Thoracic aorta (tissue), 2 donors: ENCODE measurements at regions not wholly inside any gene's neighbourhood (a gene's known extent, or its start where the extent isn't known, plus 50 kb on each side); places are given as distances from the start of the nearest gene placed in this dataset.

Experiments used
- ATAC-seq: fragments of 150-250 bp; one replicate; pipeline ENCODE4 v1.8.0; 2017; ENCODE audit warnings: low read depth; ENCODE audit not compliant: insufficient number of reproducible peaks, low FRiP score
- DNase-seq: peaks from one replicate; pipeline ENCODE4 v3.0.0-alpha.2; 2020; ENCODE audit warnings: low spot score
- H3K27ac ChIP-seq, 2 donors: fragments of 200-600 bp; sonication (generic); 1 replicate in 1 of 2; 2 replicates in 1 of 2; pipeline ENCODE4 v1.5.1; 2016; ENCODE audit warnings: mild to moderate bottlenecking in 2 of 2, moderate library complexity in 2 of 2
- H3K27me3 ChIP-seq: fragments of 200-600 bp; sonication (generic); replicated peaks from 2 replicates; pipeline ENCODE4 v1.6.0; 2016; ENCODE audit warnings: mild to moderate bottlenecking; ENCODE audit not compliant: insufficient read depth
- H3K36me3 ChIP-seq: fragments of 200-600 bp; sonication (generic); one replicate; pipeline ENCODE4 v1.5.1; 2016
- H3K4me1 ChIP-seq, 2 donors: fragments of 200-600 bp; sonication (generic); 1 replicate in 1 of 2; 2 replicates in 1 of 2; pipeline versions ENCODE4 v1.5.1 to v1.6.0; 2016; ENCODE audit warnings: low read depth in 2 of 2, mild to moderate bottlenecking in 1 of 2; ENCODE audit not compliant: control insufficient read depth in 1 of 2
- H3K4me3 ChIP-seq: fragments of 200-600 bp; sonication (generic); 2 replicates; pipeline ENCODE4 v1.5.1; 2016; ENCODE audit warnings: mild to moderate bottlenecking
- H3K9me3 ChIP-seq: fragments of 200-600 bp; sonication (generic); 2 replicates; pipeline ENCODE4 v1.5.1; 2016
- CTCF ChIP-seq: fragments of 200-600 bp; sonication (generic); IDR thresholded peaks from one replicate; pipeline ENCODE4 v1.5.1; 2019; ENCODE audit warnings: antibody characterized with exemption

- H3K27me3 ChIP-seq = no peaks in the 10 kb centered on the region
- ATAC-seq (no peak), DNase-seq (no peak)
- no peaks in the 10 kb centered on the region for H3K36me3 ChIP-seq
- H3K27ac ChIP-seq = no peak overlapping the region
- no peaks in the 10 kb centered on the region for H3K4me1 ChIP-seq
- no peak for TF ChIP-seq CTCF
- H3K9me3 ChIP-seq = no peaks in the 10 kb centered on the region
- H3K4me3 ChIP-seq = no peak overlapping the region
Measured at GRCh38 chr6:164757451-164757850, 552.0 kb downstream of the C6orf118 start.

GRCh38 chr6:164756723-164757122 lies 552.7 kb downstream of the C6orf118 start:
- DNase-seq = no peak
- no peak for TF ChIP-seq CTCF
- Histone ChIP-seq H3K4me3 (no peak overlapping the region), H3K9me3 (no peaks in the 10 kb centered on the region), H3K4me1 (no peaks in the 10 kb centered on the region), H3K27me3 (no peaks in the 10 kb centered on the region), H3K36me3 (no peaks in the 10 kb centered on the region), H3K27ac (no peak overlapping the region)
- no peak for ATAC-seq

- no peak for TF ChIP-seq CTCF
- no peak overlapping the region for H3K27ac ChIP-seq
- no peak for ATAC-seq
- H3K4me3 ChIP-seq = no peak overlapping the region
- H3K4me1 ChIP-seq = no peaks in the 10 kb centered on the region
- H3K27me3 ChIP-seq = no peaks in the 10 kb centered on the region
- H3K36me3 ChIP-seq = no peaks in the 10 kb centered on the region
- no peaks in the 10 kb centered on the region for H3K9me3 ChIP-seq
- DNase-seq = no peak
Measured at GRCh38 chr6:164756142-164756541, 553.3 kb downstream of the C6orf118 start.

- TF ChIP-seq CTCF = no peak
- DNase-seq = no peak
- H3K4me3 ChIP-seq = no peak overlapping the region
- no peak for ATAC-seq
- peaks cover 0 to 6% of the 10 kb centered on the region in 2 donors for H3K4me1 ChIP-seq
- H3K36me3 ChIP-seq = no peaks in the 10 kb centered on the region
- no peaks in the 10 kb centered on the region for H3K9me3 ChIP-seq
- no peak overlapping the region for H3K27ac ChIP-seq
- no peaks in the 10 kb centered on the region for H3K27me3 ChIP-seq
Measured at GRCh38 chr6:164753517-164753916, 555.9 kb downstream of the C6orf118 start.

DNA sequence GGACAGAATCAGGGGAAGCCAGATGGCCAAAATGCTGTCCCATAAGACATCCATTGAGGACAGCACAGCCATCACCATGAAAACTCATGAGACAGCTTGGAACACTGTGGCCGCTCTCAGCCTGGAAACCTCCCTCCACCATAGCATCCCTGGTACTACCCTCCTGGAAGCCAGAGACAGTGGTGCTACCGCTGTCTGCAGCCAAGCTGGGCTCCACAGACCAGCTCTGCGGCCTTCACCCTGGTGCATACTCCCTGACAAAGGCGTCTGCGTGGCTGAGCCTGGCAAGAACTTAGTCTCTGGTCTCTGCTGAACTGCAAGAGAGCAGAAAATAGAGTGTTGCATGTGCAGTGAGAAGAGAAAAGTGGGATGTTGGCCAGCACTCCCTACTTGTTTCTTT lies 558.0 kb downstream of the C6orf118 start:
- Histone ChIP-seq H3K27ac (no peak overlapping the region), H3K4me3 (no peak overlapping the region), H3K4me1 (peaks cover 0 to 6% of the 10 kb centered on the region in 2 donors), H3K9me3 (no peaks in the 10 kb centered on the region), H3K27me3 (no peaks in the 10 kb centered on the region), H3K36me3 (no peaks in the 10 kb centered on the region)
- TF ChIP-seq CTCF = no peak
- ATAC-seq (no peak), DNase-seq (no peak)
